ENCODE measurements at regions not wholly inside any gene's neighbourhood (a gene's known extent, or its start where the extent isn't known, plus 50 kb on each side); places are given as distances from the start of the nearest gene placed in this dataset.

DNA sequence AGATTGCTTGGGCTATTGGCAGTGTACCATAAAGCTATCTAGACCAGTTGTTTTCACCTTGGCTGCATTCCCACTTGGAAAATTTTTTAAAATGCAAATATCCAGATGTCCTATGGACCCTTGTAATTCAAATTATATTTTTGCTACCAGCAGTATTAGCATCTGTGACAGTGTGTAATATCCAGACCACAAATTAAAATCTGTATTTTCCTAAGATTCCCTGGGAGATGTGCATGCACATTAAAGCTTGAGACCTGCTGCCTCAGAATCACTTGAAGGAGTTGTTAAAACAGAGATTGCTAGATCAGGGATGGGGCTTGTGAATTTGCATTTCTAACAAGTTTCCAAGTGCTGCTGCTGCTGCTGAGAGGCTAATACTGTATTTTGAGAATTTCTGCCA, 381.2 kb upstream of the PDE4D start:
- Histone ChIP-seq H3K36me3 (ENCODE audit: control insufficient read depth in 4 of 4, insufficient read depth in 3 of 4, low read depth in 1 of 4, low read length in 3 of 4) (no peaks in the 10 kb centered on the region), H3K4me3 (ENCODE audit: low read depth in 1 of 3, low read length in 3 of 3) (no peak overlapping the region), H3K9me3 (ENCODE audit: control insufficient read depth in 4 of 4, low read length in 3 of 4) (no peaks in the 10 kb centered on the region), H3K9ac (ENCODE audit: low read depth in 1 of 2, low read length in 2 of 2) (no peak overlapping the region), H3K27ac (ENCODE audit: low read depth in 1 of 2, low read length in 2 of 2) (no peak overlapping the region), H3K4me1 (ENCODE audit: control insufficient read depth in 4 of 4, insufficient read depth in 4 of 4, low read length in 3 of 4) (no peaks in the 10 kb centered on the region), H3K27me3 (ENCODE audit: control insufficient read depth in 4 of 4, insufficient read depth in 4 of 4, low read length in 3 of 4) (no peaks in the 10 kb centered on the region)
- no peak for DNase-seq (ENCODE audit: low spot score)
- TF ChIP-seq NR2F2 (IDR thresholded peaks at IDR 0.05), result no peak
- no peak for TF ChIP-seq SP1 (IDR thresholded peaks at IDR 0.05)
- TF ChIP-seq RXRA (IDR thresholded peaks at IDR 0.05), result no peak
- TF ChIP-seq HNF4G (IDR thresholded peaks at IDR 0.05), result no peak
- no peak for TF ChIP-seq RAD21 (IDR thresholded peaks at IDR 0.05)
- no peak for TF ChIP-seq FOXA2 (IDR thresholded peaks at IDR 0.05)
- TF ChIP-seq, protein P1, sequence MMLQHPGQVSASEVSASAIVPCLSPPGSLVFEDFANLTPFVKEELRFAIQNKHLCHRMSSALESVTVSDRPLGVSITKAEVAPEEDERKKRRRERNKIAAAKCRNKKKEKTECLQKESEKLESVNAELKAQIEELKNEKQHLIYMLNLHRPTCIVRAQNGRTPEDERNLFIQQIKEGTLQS (IDR thresholded peaks at IDR 0.05), result no peak
- no peak for TF ChIP-seq YY1 (IDR thresholded peaks at IDR 0.05)
- TF ChIP-seq, protein P2, sequence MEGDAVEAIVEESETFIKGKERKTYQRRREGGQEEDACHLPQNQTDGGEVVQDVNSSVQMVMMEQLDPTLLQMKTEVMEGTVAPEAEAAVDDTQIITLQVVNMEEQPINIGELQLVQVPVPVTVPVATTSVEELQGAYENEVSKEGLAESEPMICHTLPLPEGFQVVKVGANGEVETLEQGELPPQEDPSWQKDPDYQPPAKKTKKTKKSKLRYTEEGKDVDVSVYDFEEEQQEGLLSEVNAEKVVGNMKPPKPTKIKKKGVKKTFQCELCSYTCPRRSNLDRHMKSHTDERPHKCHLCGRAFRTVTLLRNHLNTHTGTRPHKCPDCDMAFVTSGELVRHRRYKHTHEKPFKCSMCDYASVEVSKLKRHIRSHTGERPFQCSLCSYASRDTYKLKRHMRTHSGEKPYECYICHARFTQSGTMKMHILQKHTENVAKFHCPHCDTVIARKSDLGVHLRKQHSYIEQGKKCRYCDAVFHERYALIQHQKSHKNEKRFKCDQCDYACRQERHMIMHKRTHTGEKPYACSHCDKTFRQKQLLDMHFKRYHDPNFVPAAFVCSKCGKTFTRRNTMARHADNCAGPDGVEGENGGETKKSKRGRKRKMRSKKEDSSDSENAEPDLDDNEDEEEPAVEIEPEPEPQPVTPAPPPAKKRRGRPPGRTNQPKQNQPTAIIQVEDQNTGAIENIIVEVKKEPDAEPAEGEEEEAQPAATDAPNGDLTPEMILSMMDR (IDR thresholded peaks at IDR 0.05; ENCODE audit: low read depth, low read length, missing input control), result no peak
- TF ChIP-seq FOXA1 (IDR thresholded peaks at IDR 0.05), result no peak
- TF ChIP-seq TAF1 (conservative IDR thresholded peaks at IDR 0.05), result no peak

DNA sequence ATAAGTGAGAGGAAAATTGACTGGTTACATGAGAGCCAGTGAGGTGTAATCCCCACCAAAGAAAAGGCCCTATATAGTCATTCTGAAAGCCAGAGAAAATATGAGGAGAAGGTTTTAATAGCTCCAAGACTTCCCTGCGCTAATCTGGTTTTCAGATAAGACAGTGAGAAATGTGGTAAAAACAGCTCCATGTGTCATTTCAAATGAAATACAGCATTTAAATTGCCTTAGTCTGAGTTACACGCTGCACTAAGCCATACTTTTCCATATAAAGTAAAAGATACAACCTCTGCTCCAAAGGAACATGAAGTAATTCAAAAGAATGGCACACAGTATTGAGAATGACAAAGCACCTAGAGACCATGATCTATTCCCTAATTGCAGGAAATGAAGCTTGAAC, 378.0 kb upstream of the PDE4D start:
- no peak for TF ChIP-seq RXRA (IDR thresholded peaks at IDR 0.05)
- TF ChIP-seq FOXA2 (IDR thresholded peaks at IDR 0.05), result no peak
- no peak for TF ChIP-seq NR2F2 (IDR thresholded peaks at IDR 0.05)
- TF ChIP-seq, protein P3, sequence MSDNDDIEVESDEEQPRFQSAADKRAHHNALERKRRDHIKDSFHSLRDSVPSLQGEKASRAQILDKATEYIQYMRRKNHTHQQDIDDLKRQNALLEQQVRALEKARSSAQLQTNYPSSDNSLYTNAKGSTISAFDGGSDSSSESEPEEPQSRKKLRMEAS (IDR thresholded peaks at IDR 0.05), result no peak
- no peak for TF ChIP-seq FOXA1 (IDR thresholded peaks at IDR 0.05)
- no peak for TF ChIP-seq EGR1 (IDR thresholded peaks at IDR 0.05; ENCODE audit: low read depth in 2 of 2)
- TF ChIP-seq JUND (IDR thresholded peaks at IDR 0.05), result no peak
- TF ChIP-seq RAD21 (IDR thresholded peaks at IDR 0.05), result no peak
- TF ChIP-seq, protein P4, sequence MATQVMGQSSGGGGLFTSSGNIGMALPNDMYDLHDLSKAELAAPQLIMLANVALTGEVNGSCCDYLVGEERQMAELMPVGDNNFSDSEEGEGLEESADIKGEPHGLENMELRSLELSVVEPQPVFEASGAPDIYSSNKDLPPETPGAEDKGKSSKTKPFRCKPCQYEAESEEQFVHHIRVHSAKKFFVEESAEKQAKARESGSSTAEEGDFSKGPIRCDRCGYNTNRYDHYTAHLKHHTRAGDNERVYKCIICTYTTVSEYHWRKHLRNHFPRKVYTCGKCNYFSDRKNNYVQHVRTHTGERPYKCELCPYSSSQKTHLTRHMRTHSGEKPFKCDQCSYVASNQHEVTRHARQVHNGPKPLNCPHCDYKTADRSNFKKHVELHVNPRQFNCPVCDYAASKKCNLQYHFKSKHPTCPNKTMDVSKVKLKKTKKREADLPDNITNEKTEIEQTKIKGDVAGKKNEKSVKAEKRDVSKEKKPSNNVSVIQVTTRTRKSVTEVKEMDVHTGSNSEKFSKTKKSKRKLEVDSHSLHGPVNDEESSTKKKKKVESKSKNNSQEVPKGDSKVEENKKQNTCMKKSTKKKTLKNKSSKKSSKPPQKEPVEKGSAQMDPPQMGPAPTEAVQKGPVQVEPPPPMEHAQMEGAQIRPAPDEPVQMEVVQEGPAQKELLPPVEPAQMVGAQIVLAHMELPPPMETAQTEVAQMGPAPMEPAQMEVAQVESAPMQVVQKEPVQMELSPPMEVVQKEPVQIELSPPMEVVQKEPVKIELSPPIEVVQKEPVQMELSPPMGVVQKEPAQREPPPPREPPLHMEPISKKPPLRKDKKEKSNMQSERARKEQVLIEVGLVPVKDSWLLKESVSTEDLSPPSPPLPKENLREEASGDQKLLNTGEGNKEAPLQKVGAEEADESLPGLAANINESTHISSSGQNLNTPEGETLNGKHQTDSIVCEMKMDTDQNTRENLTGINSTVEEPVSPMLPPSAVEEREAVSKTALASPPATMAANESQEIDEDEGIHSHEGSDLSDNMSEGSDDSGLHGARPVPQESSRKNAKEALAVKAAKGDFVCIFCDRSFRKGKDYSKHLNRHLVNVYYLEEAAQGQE (IDR thresholded peaks at IDR 0.05), result no peak
- TF ChIP-seq, protein P5, sequence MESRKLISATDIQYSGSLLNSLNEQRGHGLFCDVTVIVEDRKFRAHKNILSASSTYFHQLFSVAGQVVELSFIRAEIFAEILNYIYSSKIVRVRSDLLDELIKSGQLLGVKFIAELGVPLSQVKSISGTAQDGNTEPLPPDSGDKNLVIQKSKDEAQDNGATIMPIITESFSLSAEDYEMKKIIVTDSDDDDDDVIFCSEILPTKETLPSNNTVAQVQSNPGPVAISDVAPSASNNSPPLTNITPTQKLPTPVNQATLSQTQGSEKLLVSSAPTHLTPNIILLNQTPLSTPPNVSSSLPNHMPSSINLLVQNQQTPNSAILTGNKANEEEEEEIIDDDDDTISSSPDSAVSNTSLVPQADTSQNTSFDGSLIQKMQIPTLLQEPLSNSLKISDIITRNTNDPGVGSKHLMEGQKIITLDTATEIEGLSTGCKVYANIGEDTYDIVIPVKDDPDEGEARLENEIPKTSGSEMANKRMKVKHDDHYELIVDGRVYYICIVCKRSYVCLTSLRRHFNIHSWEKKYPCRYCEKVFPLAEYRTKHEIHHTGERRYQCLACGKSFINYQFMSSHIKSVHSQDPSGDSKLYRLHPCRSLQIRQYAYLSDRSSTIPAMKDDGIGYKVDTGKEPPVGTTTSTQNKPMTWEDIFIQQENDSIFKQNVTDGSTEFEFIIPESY (IDR thresholded peaks at IDR 0.05), result no peak
- TF ChIP-seq YY1 (IDR thresholded peaks at IDR 0.05), result no peak
- no peak for TF ChIP-seq GABPA (IDR thresholded peaks at IDR 0.05 in 1 of 2, conservative IDR thresholded peaks at IDR 0.05 in 1 of 2)
- no peak for TF ChIP-seq SP1 (IDR thresholded peaks at IDR 0.05)
- TF ChIP-seq, protein P2 (IDR thresholded peaks at IDR 0.05; ENCODE audit: low read depth, low read length, missing input control), result no peak
- TF ChIP-seq HNF4G (IDR thresholded peaks at IDR 0.05), result no peak
- no peak for TF ChIP-seq HNF4A (conservative IDR thresholded peaks at IDR 0.05)
- no peak for TF ChIP-seq TAF1 (conservative IDR thresholded peaks at IDR 0.05)
- 80% methylated on average over 2 of the region's 2 CpGs for WGBS
- Histone ChIP-seq H3K4me1 (ENCODE audit: control insufficient read depth in 4 of 4, insufficient read depth in 4 of 4, low read length in 3 of 4) (no peaks in the 10 kb centered on the region), H3K36me3 (ENCODE audit: control insufficient read depth in 4 of 4, insufficient read depth in 3 of 4, low read depth in 1 of 4, low read length in 3 of 4) (no peaks in the 10 kb centered on the region), H3K27ac (ENCODE audit: low read depth in 1 of 2, low read length in 2 of 2) (no peak overlapping the region), H3K27me3 (ENCODE audit: control insufficient read depth in 4 of 4, insufficient read depth in 4 of 4, low read length in 3 of 4) (no peaks in the 10 kb centered on the region), H3K4me3 (ENCODE audit: low read depth in 1 of 3, low read length in 3 of 3) (no peak overlapping the region), H3K9ac (ENCODE audit: low read depth in 1 of 2, low read length in 2 of 2) (no peak overlapping the region), H3K9me3 (ENCODE audit: control insufficient read depth in 4 of 4, low read length in 3 of 4) (no peaks in the 10 kb centered on the region)
- DNase-seq (ENCODE audit: low spot score), result no peak

Data from liver (tissue), 8 donors.